ENCODE measurements at regions not wholly inside any gene's neighbourhood (a gene's known extent, or its start where the extent isn't known, plus 50 kb on each side); places are given as distances from the start of the nearest gene placed in this dataset.

DNA sequence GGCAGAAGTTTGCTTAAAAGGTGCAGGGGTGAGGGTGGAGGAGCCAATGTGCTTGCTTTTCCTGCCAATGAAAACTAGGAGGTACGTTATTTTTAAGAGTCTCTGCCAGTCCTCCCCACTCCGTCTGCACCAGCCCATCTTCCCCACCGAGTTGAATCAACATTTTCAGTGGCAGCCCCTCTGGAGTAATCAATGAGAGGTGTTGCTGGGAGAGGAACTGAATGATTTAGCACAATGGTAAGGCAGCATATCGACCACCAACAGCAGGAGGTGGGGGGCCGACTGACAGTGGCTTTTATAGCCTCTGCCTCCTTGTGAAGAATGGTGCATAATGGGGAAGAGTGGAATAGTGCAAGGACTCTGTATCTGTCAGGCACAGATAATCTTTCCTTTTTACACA lies 1465.0 kb upstream of the GOT2 start:
- TF ChIP-seq, protein P1, sequence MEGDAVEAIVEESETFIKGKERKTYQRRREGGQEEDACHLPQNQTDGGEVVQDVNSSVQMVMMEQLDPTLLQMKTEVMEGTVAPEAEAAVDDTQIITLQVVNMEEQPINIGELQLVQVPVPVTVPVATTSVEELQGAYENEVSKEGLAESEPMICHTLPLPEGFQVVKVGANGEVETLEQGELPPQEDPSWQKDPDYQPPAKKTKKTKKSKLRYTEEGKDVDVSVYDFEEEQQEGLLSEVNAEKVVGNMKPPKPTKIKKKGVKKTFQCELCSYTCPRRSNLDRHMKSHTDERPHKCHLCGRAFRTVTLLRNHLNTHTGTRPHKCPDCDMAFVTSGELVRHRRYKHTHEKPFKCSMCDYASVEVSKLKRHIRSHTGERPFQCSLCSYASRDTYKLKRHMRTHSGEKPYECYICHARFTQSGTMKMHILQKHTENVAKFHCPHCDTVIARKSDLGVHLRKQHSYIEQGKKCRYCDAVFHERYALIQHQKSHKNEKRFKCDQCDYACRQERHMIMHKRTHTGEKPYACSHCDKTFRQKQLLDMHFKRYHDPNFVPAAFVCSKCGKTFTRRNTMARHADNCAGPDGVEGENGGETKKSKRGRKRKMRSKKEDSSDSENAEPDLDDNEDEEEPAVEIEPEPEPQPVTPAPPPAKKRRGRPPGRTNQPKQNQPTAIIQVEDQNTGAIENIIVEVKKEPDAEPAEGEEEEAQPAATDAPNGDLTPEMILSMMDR (conservative IDR thresholded peaks at IDR 0.05) = no peak
- TF ChIP-seq ZFX (IDR thresholded peaks at IDR 0.05) = no peak
- H3K27ac ChIP-seq = no peak overlapping the region

DNA sequence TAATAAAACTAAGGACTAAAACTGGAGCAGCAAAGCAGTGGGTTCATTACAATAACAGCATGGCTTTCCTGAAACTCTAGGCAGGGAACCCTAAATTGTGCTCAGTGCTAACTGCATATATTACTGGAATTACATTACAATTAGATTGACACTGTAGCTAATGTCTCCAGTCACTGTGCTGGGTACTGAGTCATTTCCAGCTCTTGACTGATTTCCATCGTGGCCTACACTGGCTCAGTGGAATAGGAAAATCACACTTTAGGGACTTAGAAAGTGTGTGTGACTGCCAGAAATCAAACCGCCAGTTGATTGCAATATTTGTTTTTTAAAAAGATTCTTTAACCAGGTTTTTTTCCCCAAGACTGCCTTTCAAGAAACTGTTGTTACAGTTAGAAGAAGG lies 1447.4 kb upstream of the GOT2 start:
- TF ChIP-seq, protein P1 (conservative IDR thresholded peaks at IDR 0.05) = no peak
- TF ChIP-seq ZFX (IDR thresholded peaks at IDR 0.05) = no peak
- H3K27ac ChIP-seq = no peak overlapping the region

DNA sequence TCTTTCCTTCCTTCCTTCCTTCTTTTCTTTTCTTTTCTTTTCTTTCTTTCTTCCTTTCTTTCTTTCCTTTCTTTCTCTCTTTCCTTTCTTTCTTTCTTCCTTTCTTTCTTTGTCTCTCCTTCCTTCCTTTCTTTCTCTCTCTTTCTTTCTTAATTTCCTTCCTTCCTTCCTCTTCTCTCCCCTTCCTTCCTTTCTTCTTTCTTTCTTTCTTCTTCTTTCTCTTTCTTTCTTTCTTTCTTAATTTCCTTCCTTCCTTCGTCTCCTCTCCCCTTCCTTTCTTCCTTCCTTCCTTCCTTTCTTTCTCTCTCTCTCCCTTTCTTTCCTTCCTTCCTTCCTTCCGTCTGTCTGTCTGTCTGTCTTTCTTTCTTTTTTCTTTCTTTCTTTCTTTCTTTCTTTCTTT lies 1446.5 kb upstream of the GOT2 start:
- TF ChIP-seq ZFX (IDR thresholded peaks at IDR 0.05) = no peak
- TF ChIP-seq, protein P1 (conservative IDR thresholded peaks at IDR 0.05) = no peak
- no peak overlapping the region for H3K27ac ChIP-seq

DNA sequence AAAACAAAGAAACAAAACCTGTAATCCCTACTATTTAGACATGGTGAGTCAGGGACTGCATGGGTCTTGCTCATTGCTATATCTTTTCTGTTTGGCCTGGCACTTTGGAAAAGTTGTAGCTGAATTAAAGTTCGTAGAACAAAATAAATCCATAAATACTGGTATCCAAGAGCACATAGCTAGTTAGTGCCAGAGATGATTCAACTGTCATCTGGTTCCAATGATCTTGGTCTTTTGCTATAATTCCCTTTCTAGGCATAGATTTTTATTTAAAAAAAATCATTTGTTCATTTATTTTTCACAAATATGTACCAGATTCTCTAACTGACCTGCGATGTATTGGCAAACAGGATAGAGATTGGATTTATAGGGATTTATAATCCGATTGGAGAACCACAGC lies 1436.1 kb upstream of the GOT2 start:
- TF ChIP-seq, protein P1 (conservative IDR thresholded peaks at IDR 0.05) = no peak
- TF ChIP-seq ZFX (IDR thresholded peaks at IDR 0.05) = no peak
- no peak overlapping the region for H3K27ac ChIP-seq

DNA sequence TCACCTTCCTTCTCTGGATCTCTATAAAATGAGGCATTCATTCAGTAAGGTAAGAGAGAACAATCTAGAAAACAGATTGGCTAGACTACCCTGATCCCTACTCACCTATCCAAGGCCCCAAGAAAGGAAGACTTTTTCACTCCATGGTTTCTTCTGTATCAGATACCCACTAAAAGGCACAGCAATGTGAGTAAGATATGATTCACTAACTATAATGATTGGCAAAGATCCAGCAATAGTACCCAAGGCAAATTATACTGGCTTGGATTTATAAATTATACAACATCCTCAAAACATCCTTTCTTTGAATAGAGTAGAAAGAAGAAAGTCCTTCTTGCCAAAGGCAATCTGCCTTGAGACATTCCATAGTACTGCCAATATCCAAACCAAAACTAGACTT lies 1432.0 kb upstream of the GOT2 start:
- no peak overlapping the region for H3K27ac ChIP-seq
- TF ChIP-seq, protein P1 (conservative IDR thresholded peaks at IDR 0.05) = no peak
- TF ChIP-seq ZFX (IDR thresholded peaks at IDR 0.05) = no peak

DNA sequence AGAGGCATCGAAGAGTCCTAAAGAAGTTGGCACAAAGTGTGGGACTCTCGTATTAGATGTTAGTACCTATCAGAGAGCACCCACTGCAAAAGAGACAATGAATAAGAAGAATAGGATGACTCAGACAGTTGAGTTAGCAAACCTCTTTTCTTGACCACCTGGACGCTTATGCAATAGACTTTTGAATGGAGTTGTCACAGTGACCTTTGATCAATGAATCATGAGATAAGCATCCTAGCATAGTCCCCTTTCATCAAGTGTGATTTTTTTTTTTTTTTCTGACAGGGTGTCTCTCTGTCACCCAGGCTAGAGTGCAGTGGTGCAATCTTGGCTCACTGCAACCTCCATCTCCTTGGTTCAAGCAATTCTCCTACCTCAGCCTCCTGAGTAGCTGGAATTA lies 1417.9 kb upstream of the GOT2 start:
- TF ChIP-seq ZFX (IDR thresholded peaks at IDR 0.05) = no peak
- TF ChIP-seq, protein P1 (conservative IDR thresholded peaks at IDR 0.05) = no peak
- H3K27ac ChIP-seq = no peak overlapping the region

DNA sequence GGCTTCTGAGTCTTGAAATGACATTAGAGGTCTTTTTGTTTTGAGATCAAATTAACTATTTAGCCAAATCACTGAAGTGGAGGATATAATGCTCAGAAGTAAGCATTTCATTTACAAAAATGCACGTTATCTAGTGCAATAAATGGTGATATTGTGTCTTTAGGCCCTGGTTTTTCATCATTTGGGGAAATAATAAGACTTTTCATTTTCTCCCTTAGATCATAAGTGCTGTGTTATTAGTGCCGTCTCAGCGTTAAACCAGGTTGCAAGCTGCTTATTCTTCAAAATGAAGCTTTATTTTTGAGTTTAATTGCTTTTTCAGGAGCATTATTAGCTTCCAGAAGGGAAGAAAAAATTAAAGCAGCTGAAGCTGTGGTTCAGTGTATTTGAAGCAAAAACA lies 1416.8 kb upstream of the GOT2 start:
- no peak overlapping the region for H3K27ac ChIP-seq
- TF ChIP-seq ZFX (IDR thresholded peaks at IDR 0.05) = no peak
- TF ChIP-seq, protein P1 (conservative IDR thresholded peaks at IDR 0.05) = no peak
